Immature natural killer cell (primary cell): ENCODE measurements at regions not wholly inside any gene's neighbourhood (a gene's known extent, or its start where the extent isn't known, plus 50 kb on each side); places are given as distances from the start of the nearest gene placed in this dataset.

Experiments used
- DNase-seq, 3 donors: peaks; one replicate each; pipeline ENCODE4 v3.0.0; 2022; ENCODE audit warnings: mixed read lengths in 1 of 3
- H3K27ac Mint-ChIP-seq, 6 donors: one replicate each; pipeline ENCODE4 v1.8.0; 2020; ENCODE audit warnings: mixed read lengths in 6 of 6, mild to moderate bottlenecking in 5 of 6, inconsistent platforms in 4 of 6, moderate library complexity in 3 of 6
- H3K27me3 Mint-ChIP-seq, 3 donors: one replicate each; pipeline ENCODE4 v1.8.0; 2020 to 2021; ENCODE audit warnings: low read depth in 3 of 3, mild to moderate bottlenecking in 3 of 3, mixed read lengths in 3 of 3, moderate library complexity in 3 of 3, inconsistent platforms in 1 of 3
- H3K36me3 Mint-ChIP-seq, 3 donors: one replicate each; pipeline ENCODE4 v1.8.0; 2020; ENCODE audit warnings: mixed read lengths in 3 of 3, inconsistent platforms in 2 of 3, mild to moderate bottlenecking in 2 of 3
- H3K4me1 Mint-ChIP-seq, 2 donors: one replicate each; pipeline ENCODE4 v1.8.0; 2020; ENCODE audit warnings: inconsistent platforms in 2 of 2, mild to moderate bottlenecking in 2 of 2, mixed read lengths in 2 of 2, moderate library complexity in 1 of 2
- H3K4me3 Mint-ChIP-seq, 5 donors: one replicate each; pipeline ENCODE4 v1.8.0; 2020; ENCODE audit warnings: mild to moderate bottlenecking in 5 of 5, mixed read lengths in 5 of 5, inconsistent platforms in 3 of 5, moderate library complexity in 3 of 5
- H3K9me3 Mint-ChIP-seq, 6 donors: one replicate each; pipeline ENCODE4 v1.8.0; 2020; ENCODE audit warnings: mild to moderate bottlenecking in 6 of 6, mixed read lengths in 6 of 6, inconsistent platforms in 4 of 6, moderate library complexity in 3 of 6

- Mint-ChIP-seq H3K4me1 (no peaks in the 10 kb centered on the region), H3K9me3 (peaks cover 0 to 2% (median under 1%) of the 10 kb centered on the region in 6 donors), H3K27me3 (peaks cover 0 to 7% (median 1%) of the 10 kb centered on the region in 3 donors), H3K4me3 (no peak overlapping the region), H3K27ac (no peak overlapping the region), H3K36me3 (no peaks in the 10 kb centered on the region)
- DNase-seq = no peak
Measured at GRCh38 chrX:117376460-117376859, 740.1 kb downstream of the KLHL13 start.

GRCh38 chrX:117335209-117335608 is 781.4 kb downstream of the KLHL13 start:
- peaks cover 0 to 2% (median 0%) of the 10 kb centered on the region in 6 donors for H3K9me3 Mint-ChIP-seq

GRCh38 chrX:117327373-117327772 is 789.2 kb downstream of the KLHL13 start:
- DNase-seq = no peak
- Mint-ChIP-seq H3K36me3 (no peaks in the 10 kb centered on the region), H3K4me1 (no peaks in the 10 kb centered on the region), H3K27ac (no peak overlapping the region), H3K4me3 (no peak overlapping the region), H3K9me3 (peaks cover 0 to 10% (median 5%) of the 10 kb centered on the region in 6 donors), H3K27me3 (peaks cover 0 to 2% (median 1%) of the 10 kb centered on the region in 3 donors)

More at GRCh38 chrX:117335209-117335608, 781.4 kb downstream of the KLHL13 start:
- Mint-ChIP-seq H3K27me3 (no peaks in the 10 kb centered on the region), H3K27ac (no peak overlapping the region), H3K36me3 (no peaks in the 10 kb centered on the region), H3K4me1 (no peaks in the 10 kb centered on the region), H3K4me3 (no peak overlapping the region)
- no peak for DNase-seq

GRCh38 chrX:117325706-117326105 is 790.9 kb downstream of the KLHL13 start:
- Mint-ChIP-seq H3K4me3 (no peak overlapping the region), H3K27me3 (peaks cover 0 to 2% (median 1%) of the 10 kb centered on the region in 3 donors), H3K9me3 (peaks cover 0 to 10% (median 5%) of the 10 kb centered on the region in 6 donors), H3K36me3 (no peaks in the 10 kb centered on the region), H3K4me1 (no peaks in the 10 kb centered on the region), H3K27ac (no peak overlapping the region)
- no peak for DNase-seq

- DNase-seq = no peak
- H3K4me3 Mint-ChIP-seq = no peak overlapping the region
- H3K27ac Mint-ChIP-seq = peak overlapping the region in 1 of 6 donors; percentile 3
- H3K9me3 Mint-ChIP-seq = peaks cover 0 to 5% (median 0%) of the 10 kb centered on the region in 6 donors
- peaks cover 0 to 1% (median 0%) of the 10 kb centered on the region in 3 donors for H3K27me3 Mint-ChIP-seq
- H3K36me3 Mint-ChIP-seq = no peaks in the 10 kb centered on the region
- H3K4me1 Mint-ChIP-seq = no peaks in the 10 kb centered on the region
Measured at GRCh38 chrX:117305168-117305766, 811.3 kb downstream of the KLHL13 start.

GRCh38 chrX:117301086-117301485 is 815.5 kb downstream of the KLHL13 start:
- Mint-ChIP-seq H3K27me3 (peaks cover 0 to 1% (median under 1%) of the 10 kb centered on the region in 3 donors), H3K27ac (no peak overlapping the region), H3K9me3 (peaks cover 0 to 5% (median 3%) of the 10 kb centered on the region in 6 donors), H3K4me1 (no peaks in the 10 kb centered on the region), H3K36me3 (no peaks in the 10 kb centered on the region), H3K4me3 (no peak overlapping the region)
- no peak for DNase-seq

- no peaks in the 10 kb centered on the region for H3K36me3 Mint-ChIP-seq
- no peak overlapping the region for H3K4me3 Mint-ChIP-seq
Measured at GRCh38 chrX:117291760-117292159, 824.9 kb downstream of the KLHL13 start.

GRCh38 chrX:117274965-117275364 is 812.2 kb upstream of the CT83 start:
- Mint-ChIP-seq H3K27me3 (peaks cover 0 to 2% (median 1%) of the 10 kb centered on the region in 3 donors), H3K27ac (no peak overlapping the region), H3K9me3 (peaks cover 0 to 10% (median 5%) of the 10 kb centered on the region in 6 donors), H3K4me1 (no peaks in the 10 kb centered on the region), H3K36me3 (no peaks in the 10 kb centered on the region), H3K4me3 (no peak overlapping the region)
- no peak for DNase-seq

More at GRCh38 chrX:117291760-117292159, 824.9 kb downstream of the KLHL13 start:
- Mint-ChIP-seq H3K27ac (no peak overlapping the region), H3K27me3 (peaks cover 0 to 4% (median 2%) of the 10 kb centered on the region in 3 donors), H3K9me3 (peaks cover 0 to 3% (median 0%) of the 10 kb centered on the region in 6 donors), H3K4me1 (no peaks in the 10 kb centered on the region)
- DNase-seq = no peak
